Liver (tissue), 3 donors: ENCODE measurements at regions not wholly inside any gene's neighbourhood (a gene's known extent, or its start where the extent isn't known, plus 50 kb on each side); places are given as distances from the start of the nearest gene placed in this dataset.

Experiments used
- ATF3 ChIP-seq: IDR thresholded peaks from 2 replicates; pipeline ENCODE4 v1.6.1; 2016; ENCODE audit warnings: antibody characterized with exemption
- CTCF ChIP-seq: fragments of 150-350 bp; IDR thresholded peaks from 2 replicates; pipeline ENCODE4 v1.5.1; 2017; ENCODE audit warnings: improper control_type of control experiment, low read depth, low read length; ENCODE audit not compliant: missing input control
- JUND ChIP-seq, 2 donors: IDR thresholded peaks; 2 replicates each; pipeline ENCODE4 v1.6.1; 2016; ENCODE audit warnings: antibody characterized with exemption in 2 of 2
- MAX ChIP-seq: IDR thresholded peaks from 2 replicates; pipeline ENCODE4 v1.6.1; 2016; ENCODE audit warnings: antibody characterized with exemption
- NR2F2 ChIP-seq: IDR thresholded peaks from 2 replicates; pipeline ENCODE4 v1.6.1; 2016; ENCODE audit warnings: antibody characterized with exemption
- RAD21 ChIP-seq, 2 donors: IDR thresholded peaks; 2 replicates each; pipeline ENCODE4 v1.6.1; 2016; ENCODE audit warnings: antibody characterized with exemption in 2 of 2, mild to moderate bottlenecking in 2 of 2
- REST ChIP-seq: IDR thresholded peaks from 2 replicates; pipeline ENCODE4 v1.6.1; 2016; ENCODE audit warnings: antibody characterized with exemption, mild to moderate bottlenecking
- RXRA ChIP-seq, 2 donors: IDR thresholded peaks; 2 replicates each; pipeline ENCODE4 v1.6.1; 2017 to 2018; ENCODE audit warnings: antibody characterized with exemption in 2 of 2, mild to moderate bottlenecking in 1 of 2
- SP1 ChIP-seq: IDR thresholded peaks from 2 replicates; pipeline ENCODE4 v1.6.1; 2018; ENCODE audit warnings: antibody characterized with exemption, mild to moderate bottlenecking
- TAF1 ChIP-seq: conservative IDR thresholded peaks from 2 replicates; pipeline ENCODE4 v1.6.1; 2016; ENCODE audit warnings: antibody characterized with exemption, mild to moderate bottlenecking
- YY1 ChIP-seq: IDR thresholded peaks from 2 replicates; pipeline ENCODE4 v1.6.1; 2016; ENCODE audit warnings: antibody characterized with exemption, mild to moderate bottlenecking
- donor health status: healthy.
- donor health status: healthy.

GRCh38 chr4:63578383-63578782, 830.9 kb downstream of the TECRL start:
- TF ChIP-seq REST, result no peak
- TF ChIP-seq SP1, result no peak
- TF ChIP-seq CTCF, result no peak
- no peak for TF ChIP-seq NR2F2
- no peak for TF ChIP-seq MAX
- TF ChIP-seq RXRA (IDR thresholded peaks at IDR 0.05), result no peak
- no peak for TF ChIP-seq YY1
- TF ChIP-seq TAF1, result no peak
- no peak for TF ChIP-seq ATF3
- TF ChIP-seq RAD21 (IDR thresholded peaks at IDR 0.05), result no peak
- TF ChIP-seq JUND (IDR thresholded peaks at IDR 0.05), result no peak
